ENCODE measurements at regions not wholly inside any gene's neighbourhood (a gene's known extent, or its start where the extent isn't known, plus 50 kb on each side); places are given as distances from the start of the nearest gene placed in this dataset.

GRCh38 chr6:14269436-14269835 lies 151.9 kb downstream of the CD83 start:
- Mint-ChIP-seq H3K27ac (no peak overlapping the region), H3K4me1 (ENCODE audit: low read depth) (no peaks in the 10 kb centered on the region), H3K27me3 (peaks cover 15% of the 10 kb centered on the region), H3K9me3 (ENCODE audit: low read depth) (peaks cover 3% of the 10 kb centered on the region), H3K36me3 (ENCODE audit: insufficient read depth) (no peaks in the 10 kb centered on the region), H3K4me3 (ENCODE audit: low read depth) (no peak overlapping the region)
- TF ChIP-seq CTCF (IDR thresholded peaks at IDR 0.05; ENCODE audit: unreplicated experiment) = no peak
- no peak for DNase-seq (ENCODE audit: low spot score, unreplicated experiment)

- TF ChIP-seq CTCF (IDR thresholded peaks at IDR 0.05; ENCODE audit: unreplicated experiment) = no peak
Measured at GRCh38 chr6:14270142-14270893, 152.7 kb downstream of the CD83 start.

GRCh38 chr6:14270925-14271788 lies 153.6 kb downstream of the CD83 start:
- Mint-ChIP-seq H3K36me3 (ENCODE audit: insufficient read depth) (no peaks in the 10 kb centered on the region), H3K27ac (no peak overlapping the region), H3K4me3 (ENCODE audit: low read depth) (no peak overlapping the region), H3K27me3 (peaks cover 27% of the 10 kb centered on the region), H3K9me3 (ENCODE audit: low read depth) (peaks cover 3% of the 10 kb centered on the region), H3K4me1 (ENCODE audit: low read depth) (no peaks in the 10 kb centered on the region)
- DNase-seq (ENCODE audit: low spot score, unreplicated experiment) = no peak
- TF ChIP-seq CTCF (IDR thresholded peaks at IDR 0.05; ENCODE audit: unreplicated experiment) = no peak

More at GRCh38 chr6:14270142-14270893, 152.7 kb downstream of the CD83 start:
- DNase-seq (ENCODE audit: low spot score, unreplicated experiment) = no peak
- Mint-ChIP-seq H3K27ac (no peak overlapping the region), H3K4me3 (ENCODE audit: low read depth) (no peak overlapping the region), H3K9me3 (ENCODE audit: low read depth) (peaks cover 3% of the 10 kb centered on the region), H3K36me3 (ENCODE audit: insufficient read depth) (no peaks in the 10 kb centered on the region), H3K4me1 (ENCODE audit: low read depth) (no peaks in the 10 kb centered on the region), H3K27me3 (peaks cover 19% of the 10 kb centered on the region)

GRCh38 chr6:14271789-14272736 lies 154.5 kb downstream of the CD83 start:
- Mint-ChIP-seq H3K4me3 (ENCODE audit: low read depth) (no peak overlapping the region), H3K27me3 (peaks cover 22% of the 10 kb centered on the region), H3K9me3 (ENCODE audit: low read depth) (peaks cover 3% of the 10 kb centered on the region), H3K4me1 (ENCODE audit: low read depth) (no peaks in the 10 kb centered on the region), H3K36me3 (ENCODE audit: insufficient read depth) (no peaks in the 10 kb centered on the region), H3K27ac (no peak overlapping the region)
- DNase-seq (ENCODE audit: low spot score, unreplicated experiment) = no peak
- TF ChIP-seq CTCF (IDR thresholded peaks at IDR 0.05; ENCODE audit: unreplicated experiment) = no peak

- no peak overlapping the region for H3K4me3 Mint-ChIP-seq (ENCODE audit: low read depth)
- H3K9me3 Mint-ChIP-seq (ENCODE audit: low read depth) = peaks cover 3% of the 10 kb centered on the region
- peaks cover 26% of the 10 kb centered on the region for H3K27me3 Mint-ChIP-seq
- no peak for DNase-seq (ENCODE audit: low spot score, unreplicated experiment)
- H3K4me1 Mint-ChIP-seq (ENCODE audit: low read depth) = no peaks in the 10 kb centered on the region
- no peak for TF ChIP-seq CTCF (IDR thresholded peaks at IDR 0.05; ENCODE audit: unreplicated experiment)
- H3K27ac Mint-ChIP-seq = no peak overlapping the region
- H3K36me3 Mint-ChIP-seq (ENCODE audit: insufficient read depth) = no peaks in the 10 kb centered on the region
Measured at GRCh38 chr6:14272737-14273085, 155.1 kb downstream of the CD83 start.

Measured in progenitor cell of endocrine pancreas (in vitro differentiated cells).